CD14-positive monocyte (primary cell): ENCODE measurements at regions not wholly inside any gene's neighbourhood (a gene's known extent, or its start where the extent isn't known, plus 50 kb on each side); places are given as distances from the start of the nearest gene placed in this dataset.
"Not testable (repeated sequence)": the region's sequence is repeated elsewhere in the genome, so short reads cannot be mapped to it uniquely, and the experiment has no call there.

Experiments
- DNase-seq, 3 donors: peaks; one replicate each; pipeline ENCODE4 v3.0.0-alpha.2; 2011 to 2022
- H2AFZ ChIP-seq: 2 replicates; pipeline ENCODE4 v1.6.0; 2012; ENCODE audit warnings: mild to moderate bottlenecking, low read depth, low read length, inconsistent platforms; ENCODE audit not compliant: insufficient read depth, poor library complexity, severe bottlenecking
- H3K27ac ChIP-seq, 2 donors: 1 replicate in 1 of 2; 2 replicates in 1 of 2; pipeline ENCODE4 v1.5.1; 2012 to 2013; ENCODE audit warnings: low read length in 2 of 2, control low read depth in 1 of 2, inconsistent platforms in 1 of 2, low read depth in 1 of 2, mild to moderate bottlenecking in 1 of 2
- H3K27me3 ChIP-seq, 2 donors: one replicate each; pipeline versions ENCODE4 v1.6.0 to v1.6.1; 2011 to 2013; ENCODE audit warnings: low read length in 2 of 2; ENCODE audit not compliant: control insufficient read depth in 2 of 2, insufficient read depth in 2 of 2
- H3K36me3 ChIP-seq, 2 donors: replicated peaks in 1 of 2; 1 replicate in 1 of 2; 2 replicates in 1 of 2; pipeline versions ENCODE4 v1.5.1 to v1.6.1; 2012 to 2013; ENCODE audit warnings: low read length in 2 of 2, control low read depth in 1 of 2, inconsistent platforms in 1 of 2, mild to moderate bottlenecking in 1 of 2; ENCODE audit not compliant: insufficient read depth in 2 of 2, control insufficient read depth in 1 of 2
- H3K4me1 ChIP-seq, 2 donors: 1 replicate in 1 of 2; 2 replicates in 1 of 2; pipeline versions ENCODE4 v1.5.1 to v1.6.1; 2012 to 2013; ENCODE audit warnings: low read length in 2 of 2, control low read depth in 1 of 2, inconsistent platforms in 1 of 2, mild to moderate bottlenecking in 1 of 2, moderate library complexity in 1 of 2; ENCODE audit not compliant: insufficient read depth in 2 of 2, control insufficient read depth in 1 of 2
- H3K4me2 ChIP-seq: replicated peaks from 2 replicates; pipeline ENCODE3; 2012; ENCODE audit warnings: low read length, moderate library complexity, mild to moderate bottlenecking; ENCODE audit not compliant: poor library complexity, severe bottlenecking; ENCODE audit errors: extremely low read depth
- H3K4me3 ChIP-seq, 3 experiments: fragments of 200-600 bp in 1 of 3; sonication (generic) in 1 of 3; replicated peaks in 1 of 3; 1 replicate in 2 of 3; 2 replicates in 1 of 3; pipeline ENCODE4 v1.5.1; 2011 to 2013; ENCODE audit warnings: low read length in 3 of 3, mild to moderate bottlenecking in 3 of 3, control low read depth in 2 of 3, low read depth in 2 of 3, inconsistent platforms in 1 of 3, moderate library complexity in 1 of 3
- H3K79me2 ChIP-seq: 2 replicates; pipeline ENCODE4 v1.6.0; 2012; ENCODE audit warnings: mild to moderate bottlenecking, control low read depth, inconsistent platforms, low read length, moderate library complexity; ENCODE audit not compliant: insufficient read depth
- H3K9ac ChIP-seq: 2 replicates; pipeline ENCODE4 v1.6.0; 2017; ENCODE audit warnings: low read length, mild to moderate bottlenecking; ENCODE audit not compliant: insufficient read depth, poor library complexity, severe bottlenecking
- H3K9me3 ChIP-seq, 2 donors: replicated peaks in 1 of 2; 1 replicate in 1 of 2; 2 replicates in 1 of 2; pipeline versions ENCODE4 v1.5.1 to v1.6.1; 2012 to 2013; ENCODE audit warnings: low read length in 2 of 2, control low read depth in 1 of 2; ENCODE audit not compliant: control insufficient read depth in 1 of 2, insufficient read depth in 1 of 2
- H4K20me1 ChIP-seq: 2 replicates; pipeline ENCODE4 v1.6.0; 2012; ENCODE audit warnings: mild to moderate bottlenecking, low read length, control low read depth, moderate library complexity; ENCODE audit not compliant: insufficient read depth
- H3K27ac Mint-ChIP-seq, 7 donors: one replicate each; pipeline ENCODE4 v1.8.0; 2020; ENCODE audit warnings: mild to moderate bottlenecking in 7 of 7, mixed read lengths in 7 of 7, moderate library complexity in 6 of 7, inconsistent platforms in 2 of 7
- H3K27me3 Mint-ChIP-seq, 3 donors: one replicate each; pipeline ENCODE4 v1.8.0; 2021 to 2022; ENCODE audit warnings: low read depth in 3 of 3, mild to moderate bottlenecking in 3 of 3, mixed read lengths in 3 of 3, moderate library complexity in 3 of 3, inconsistent platforms in 1 of 3
- H3K36me3 Mint-ChIP-seq, 2 donors: one replicate each; pipeline ENCODE4 v1.8.0; 2020; ENCODE audit warnings: mixed read lengths in 2 of 2, inconsistent platforms in 1 of 2, mild to moderate bottlenecking in 1 of 2
- H3K4me1 Mint-ChIP-seq: one replicate; pipeline ENCODE4 v1.8.0; 2020; ENCODE audit warnings: mild to moderate bottlenecking, mixed read lengths
- H3K4me3 Mint-ChIP-seq, 2 donors: one replicate each; pipeline ENCODE4 v1.8.0; 2020; ENCODE audit warnings: mild to moderate bottlenecking in 2 of 2, mixed read lengths in 2 of 2, moderate library complexity in 1 of 2
- H3K9me3 Mint-ChIP-seq, 7 donors: one replicate each; pipeline ENCODE4 v1.8.0; 2020 to 2022; ENCODE audit warnings: mixed read lengths in 7 of 7, mild to moderate bottlenecking in 6 of 7, moderate library complexity in 6 of 7, inconsistent platforms in 2 of 7
- WGBS: methylation state at CpG from one replicate; pipeline ENCODE4 v1.1.5; 2013; ENCODE audit warnings: missing lambda C conversion rate; ENCODE audit not compliant: insufficient coverage; 5-methylcytosine and 5-hydroxymethylcytosine counted together
- intact Hi-C, 2 donors: fragments of 100-400 bp; cut with micrococcal nuclease; formaldehyde crosslinking; loops; one replicate each; pipeline versions ENCODE4 v1.15.0 to v1.15.1; 2023
- TF ChIP-seq, protein P1 (sequence below): fragments of 200-600 bp; IDR thresholded peaks from one replicate; pipeline ENCODE4 v1.8.0; 2022; ENCODE audit warnings: antibody characterized with exemption, mild to moderate bottlenecking

DNA sequence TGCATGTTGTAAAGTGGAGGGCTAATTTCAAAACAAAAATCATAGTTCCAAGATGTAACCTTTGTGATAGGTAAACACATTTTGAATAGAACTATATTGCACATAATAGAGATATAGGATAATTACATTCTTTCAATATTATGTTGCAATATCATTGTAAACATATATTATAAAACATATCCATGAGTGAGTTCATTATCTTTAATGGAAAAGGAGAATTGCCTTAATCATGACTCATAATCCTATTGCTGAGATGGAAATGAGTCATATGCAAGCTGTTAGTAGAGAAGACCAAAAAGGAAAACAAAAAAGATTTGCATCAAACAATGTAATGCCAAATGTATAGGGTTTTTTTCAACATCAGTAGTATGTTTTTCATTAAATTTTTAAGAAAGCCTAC lies 73.7 kb upstream of the WDR44 start:
- no peaks in the 10 kb centered on the region for H3K9me3 ChIP-seq
- intact Hi-C loops = no loop called here
- no peaks in the 10 kb centered on the region for H3K79me2 ChIP-seq
- no peak overlapping the region for H2AFZ ChIP-seq
- H3K4me3 ChIP-seq = no peak overlapping the region
- Mint-ChIP-seq H3K27me3 (peaks cover 0 to 2% (median 2%) of the 10 kb centered on the region in 3 donors), H3K27ac (no peak overlapping the region), H3K4me3 (no peak overlapping the region), H3K4me1 (no peaks in the 10 kb centered on the region), H3K36me3 (no peaks in the 10 kb centered on the region), H3K9me3 (peaks cover 0 to 4% (median under 1%) of the 10 kb centered on the region in 7 donors)
- H3K4me2 ChIP-seq = no peak overlapping the region
- no peaks in the 10 kb centered on the region for H3K36me3 ChIP-seq
- no peaks in the 10 kb centered on the region for H3K27me3 ChIP-seq
- no peak for DNase-seq
- no peaks in the 10 kb centered on the region for H3K4me1 ChIP-seq
- H3K9ac ChIP-seq = no peak overlapping the region
- no peaks in the 10 kb centered on the region for H4K20me1 ChIP-seq
- H3K27ac ChIP-seq = no peak overlapping the region
- TF ChIP-seq, protein P1, sequence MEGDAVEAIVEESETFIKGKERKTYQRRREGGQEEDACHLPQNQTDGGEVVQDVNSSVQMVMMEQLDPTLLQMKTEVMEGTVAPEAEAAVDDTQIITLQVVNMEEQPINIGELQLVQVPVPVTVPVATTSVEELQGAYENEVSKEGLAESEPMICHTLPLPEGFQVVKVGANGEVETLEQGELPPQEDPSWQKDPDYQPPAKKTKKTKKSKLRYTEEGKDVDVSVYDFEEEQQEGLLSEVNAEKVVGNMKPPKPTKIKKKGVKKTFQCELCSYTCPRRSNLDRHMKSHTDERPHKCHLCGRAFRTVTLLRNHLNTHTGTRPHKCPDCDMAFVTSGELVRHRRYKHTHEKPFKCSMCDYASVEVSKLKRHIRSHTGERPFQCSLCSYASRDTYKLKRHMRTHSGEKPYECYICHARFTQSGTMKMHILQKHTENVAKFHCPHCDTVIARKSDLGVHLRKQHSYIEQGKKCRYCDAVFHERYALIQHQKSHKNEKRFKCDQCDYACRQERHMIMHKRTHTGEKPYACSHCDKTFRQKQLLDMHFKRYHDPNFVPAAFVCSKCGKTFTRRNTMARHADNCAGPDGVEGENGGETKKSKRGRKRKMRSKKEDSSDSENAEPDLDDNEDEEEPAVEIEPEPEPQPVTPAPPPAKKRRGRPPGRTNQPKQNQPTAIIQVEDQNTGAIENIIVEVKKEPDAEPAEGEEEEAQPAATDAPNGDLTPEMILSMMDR = no peak

DNA sequence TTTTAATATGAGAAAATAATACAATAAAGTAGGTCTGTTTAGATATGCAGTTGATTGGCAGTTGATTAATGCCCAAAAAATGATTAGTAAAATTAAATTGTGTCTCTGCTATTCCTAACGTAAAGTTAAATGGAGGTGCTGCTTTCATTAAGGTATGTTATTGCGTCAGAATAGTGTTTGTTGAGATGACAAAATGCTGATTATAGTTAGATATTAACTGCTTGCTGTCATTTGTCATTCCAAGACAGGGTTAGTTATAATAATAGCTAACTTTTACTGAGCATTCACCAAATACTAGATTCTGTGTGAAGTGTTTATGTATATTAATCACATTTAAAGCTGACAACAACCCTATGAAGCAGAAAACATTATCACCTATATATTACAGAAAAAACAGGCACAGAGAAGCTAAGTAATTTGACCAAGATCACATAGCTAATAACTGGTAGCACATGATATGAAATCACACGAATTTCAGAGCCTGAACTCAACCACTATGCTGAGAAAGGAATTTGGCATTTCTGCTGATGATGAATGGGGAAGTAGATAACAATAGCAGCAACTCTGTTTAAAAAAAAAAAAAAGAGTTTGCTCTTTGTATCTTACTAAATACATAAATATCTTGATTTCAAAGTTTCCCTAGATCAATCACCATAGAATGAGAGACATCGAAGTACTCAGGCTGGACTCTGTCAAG lies 59.7 kb upstream of the WDR44 start:
- Mint-ChIP-seq H3K4me1 (no peaks in the 10 kb centered on the region), H3K27ac (no peak overlapping the region), H3K4me3 (no peak overlapping the region), H3K36me3 (no peaks in the 10 kb centered on the region), H3K27me3 (peaks cover 0 to 2% (median 0%) of the 10 kb centered on the region in 3 donors), H3K9me3 (peaks cover 0 to 10% (median 4%) of the 10 kb centered on the region in 7 donors)
- Histone ChIP-seq H3K4me2 (no peak overlapping the region), H3K4me3 (no peak overlapping the region), H3K27ac (no peak overlapping the region), H3K4me1 (no peaks in the 10 kb centered on the region), H4K20me1 (no peaks in the 10 kb centered on the region), H3K27me3 (no peaks in the 10 kb centered on the region), H3K9me3 (no peaks in the 10 kb centered on the region), H3K9ac (no peak overlapping the region), H2AFZ (no peak overlapping the region), H3K36me3 (no peaks in the 10 kb centered on the region), H3K79me2 (no peaks in the 10 kb centered on the region)
- intact Hi-C loops = no loop called here
- no CpG with 5 or more reads among the region's 4 CpGs for WGBS
- TF ChIP-seq, protein P1 = no peak
- DNase-seq = no peak

DNA sequence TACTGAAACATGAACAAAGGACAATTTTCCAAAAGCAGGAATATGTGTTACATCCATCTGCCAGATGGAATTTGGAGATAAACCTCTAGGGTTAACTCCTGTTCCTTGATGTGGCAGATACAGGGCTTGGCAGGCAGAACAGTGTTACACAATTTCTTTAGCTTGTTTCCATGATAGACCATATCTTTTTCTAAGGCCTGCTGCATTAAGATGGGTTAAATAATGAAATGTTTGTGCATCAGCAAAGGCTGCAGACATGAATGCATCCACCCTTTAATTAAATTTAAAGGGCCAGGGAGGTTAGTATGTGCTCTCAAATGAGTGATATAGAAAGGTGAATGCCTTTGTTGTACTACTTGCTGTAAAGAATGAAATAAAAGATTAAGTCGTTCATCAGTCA lies 50.1 kb upstream of the WDR44 start:
- H3K4me1 ChIP-seq, H3K4me1 Mint-ChIP-seq, intact Hi-C loops, H3K36me3 Mint-ChIP-seq, H3K9ac ChIP-seq, H2AFZ ChIP-seq, DNase-seq, H3K27me3 Mint-ChIP-seq, H3K79me2 ChIP-seq, H3K27ac Mint-ChIP-seq, H3K9me3 ChIP-seq, H3K36me3 ChIP-seq, H4K20me1 ChIP-seq, H3K27me3 ChIP-seq, H3K4me2 ChIP-seq, H3K4me3 ChIP-seq, H3K27ac ChIP-seq, H3K4me3 Mint-ChIP-seq: not testable (repeated sequence)
- H3K9me3 Mint-ChIP-seq = peaks cover 3 to 17% (median 9%) of the 10 kb centered on the region in 7 donors
- WGBS = no CpG with 5 or more reads among the region's 1 CpG
